DMS79 treated with DMSO at 0.1 percent for 48 hours (cell line): ENCODE measurements at regions not wholly inside any gene's neighbourhood (a gene's known extent, or its start where the extent isn't known, plus 50 kb on each side); places are given as distances from the start of the nearest gene placed in this dataset.

ENCODE experiments used
- DNase-seq: peaks from one replicate; lab custom pipeline; 2025; lab: John Stamatoyannopoulos, UW

DNA sequence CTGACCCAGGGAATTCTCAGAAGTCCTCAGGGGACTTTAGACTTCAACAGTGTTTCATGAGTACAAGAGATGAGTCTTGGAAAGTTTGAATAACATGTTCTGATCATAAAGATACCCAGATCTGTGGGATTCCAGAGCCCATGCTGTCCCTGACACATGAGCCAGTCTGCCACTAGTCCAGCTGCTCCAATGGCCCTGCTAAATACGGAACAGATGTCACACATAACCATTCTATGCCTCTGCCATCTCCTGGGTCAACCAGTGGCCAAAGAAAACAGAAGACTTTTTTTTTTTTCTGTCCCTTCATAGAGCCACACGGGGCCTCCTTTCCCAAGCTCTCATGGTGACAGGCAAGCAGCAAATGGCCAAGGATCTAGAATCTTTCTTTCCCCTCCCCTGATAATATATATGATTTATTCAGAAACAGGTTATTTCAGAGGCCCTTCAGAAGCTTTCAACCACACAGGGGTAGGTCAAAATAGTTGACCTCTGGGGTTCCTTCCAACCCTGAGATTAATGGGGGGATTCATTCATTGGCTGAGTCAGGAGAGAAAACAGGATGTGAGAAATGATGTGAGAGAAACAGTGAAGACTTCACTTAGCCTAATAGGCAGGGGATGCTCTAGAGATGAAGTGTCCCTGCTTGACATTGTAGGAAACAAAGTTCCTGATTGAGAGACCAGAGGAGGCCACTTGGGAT is 367.7 kb downstream of the CDK5RAP2 start:
- DNase-seq, result no peak

DNA sequence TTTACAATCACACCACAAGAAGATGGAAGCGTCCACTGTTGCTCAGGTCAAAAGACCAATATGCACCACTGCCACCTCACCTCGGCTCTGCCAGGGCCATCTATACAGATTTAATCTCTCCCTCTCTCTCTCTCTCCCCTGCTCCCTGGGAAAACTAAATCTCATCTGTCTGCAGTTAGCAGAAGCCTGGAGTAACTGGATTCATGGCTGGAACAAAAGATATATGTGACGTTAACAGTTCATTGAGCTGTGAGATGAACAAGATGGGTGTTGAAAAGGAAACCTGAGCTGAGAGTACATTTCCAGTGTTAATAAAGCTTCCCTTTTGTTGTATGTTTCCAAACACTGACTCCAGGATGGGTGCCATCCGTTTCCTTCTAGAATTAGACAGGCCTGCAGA is 369.7 kb downstream of the CDK5RAP2 start:
- no peak for DNase-seq

- DNase-seq, result no peak
Measured at GRCh38 chr9:120202856-120203654, 376.9 kb downstream of the CDK5RAP2 start.

DNA sequence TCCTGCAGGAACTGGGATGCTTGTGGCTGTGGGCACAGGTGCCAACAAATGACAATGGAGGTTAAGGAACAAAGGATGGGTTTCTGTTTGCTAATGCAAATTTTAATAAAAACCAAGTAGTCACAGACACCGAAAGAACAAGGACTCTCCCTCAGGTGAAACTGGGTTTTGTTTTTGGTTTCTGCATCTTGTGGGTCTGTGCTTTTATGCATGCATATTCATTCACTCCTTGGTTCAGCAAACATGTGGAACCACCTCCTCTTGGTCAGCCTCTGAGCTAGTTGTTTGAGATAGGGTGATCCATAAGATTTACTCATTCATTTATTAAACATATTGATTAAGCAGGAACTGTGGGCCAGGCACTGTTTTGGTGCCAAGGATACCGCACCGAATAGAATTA is 381.9 kb downstream of the CDK5RAP2 start:
- no peak for DNase-seq

DNA sequence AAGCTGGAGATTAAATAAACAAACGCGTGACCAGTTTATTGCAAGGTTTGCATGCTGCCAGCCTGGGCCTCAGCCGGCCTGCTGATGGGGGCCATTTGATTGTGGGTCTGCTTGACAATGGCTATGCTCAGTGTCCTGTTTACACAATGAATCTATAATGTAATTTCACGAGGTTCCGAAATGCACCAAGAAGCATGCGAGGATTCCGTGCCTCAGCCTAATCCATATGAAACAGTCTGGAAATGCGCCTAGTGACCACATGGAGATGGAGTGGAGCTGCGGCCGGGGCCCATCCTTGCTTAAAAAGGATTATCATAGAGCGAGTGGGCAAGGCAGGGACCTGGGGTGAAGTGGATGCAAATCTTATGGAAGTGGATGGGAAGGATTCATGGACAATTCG is 382.4 kb downstream of the CDK5RAP2 start:
- no peak for DNase-seq

DNA sequence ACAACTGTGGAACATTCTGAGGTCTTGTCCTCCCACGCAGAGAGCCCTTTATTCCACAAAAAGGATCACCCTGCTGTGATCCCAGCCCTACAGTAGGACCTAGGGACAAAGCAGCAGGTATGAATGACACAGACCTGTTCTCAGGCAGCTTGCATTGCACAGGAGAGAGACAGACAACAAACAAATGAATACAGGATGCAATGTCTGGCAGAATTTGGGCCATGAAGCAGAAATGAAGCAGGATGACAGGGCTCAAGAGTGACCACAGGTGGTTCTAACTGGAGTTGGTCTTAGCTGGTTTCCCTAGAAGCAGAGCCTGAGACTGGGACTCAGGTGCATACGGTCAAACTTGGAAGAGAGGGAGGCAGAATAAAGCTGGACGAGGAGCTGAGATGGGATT is 388.8 kb downstream of the CDK5RAP2 start:
- no peak for DNase-seq

DNA sequence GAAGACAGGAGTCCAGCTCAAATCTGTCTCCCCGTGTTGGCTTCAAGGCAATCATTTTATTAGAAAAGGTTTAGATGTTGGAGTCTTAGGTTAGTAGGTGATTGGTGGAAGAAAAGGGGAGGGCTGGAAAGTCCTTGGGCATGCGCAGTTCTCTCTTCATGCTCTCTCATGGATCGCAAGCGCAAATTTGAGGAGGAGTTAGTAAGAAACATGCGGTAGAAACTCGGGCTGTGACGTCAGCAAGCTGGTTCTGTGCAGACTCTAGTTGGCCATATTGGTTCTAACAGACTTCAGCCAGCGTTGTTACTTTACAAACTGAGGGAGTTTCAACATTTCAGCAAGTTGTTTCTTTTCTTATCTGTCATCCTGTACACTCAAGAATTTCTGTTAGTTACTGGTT is 392.2 kb downstream of the CDK5RAP2 start:
- no peak for DNase-seq

GRCh38 chr9:120186276-120186675 is 393.7 kb downstream of the CDK5RAP2 start:
- DNase-seq, result no peak

DNA sequence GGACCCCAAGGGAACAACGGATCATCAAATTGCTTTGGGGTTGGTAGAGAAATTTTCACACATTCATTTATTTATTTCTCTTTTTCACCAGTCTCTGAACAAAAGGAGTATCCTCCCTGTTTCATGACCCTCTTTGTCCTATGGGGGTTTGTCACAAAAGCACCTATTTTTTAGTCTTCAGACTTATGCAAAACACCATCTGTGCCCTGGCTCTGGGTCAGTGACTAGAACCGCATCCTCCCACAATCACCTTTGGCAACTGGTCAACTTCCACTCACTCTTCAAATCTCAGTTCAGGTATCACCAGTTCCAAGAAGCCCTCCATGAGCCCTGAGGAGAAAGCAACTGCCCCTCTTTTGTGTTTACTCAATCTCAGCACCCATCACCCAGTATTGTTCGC is 395.7 kb downstream of the CDK5RAP2 start:
- no peak for DNase-seq

DNA sequence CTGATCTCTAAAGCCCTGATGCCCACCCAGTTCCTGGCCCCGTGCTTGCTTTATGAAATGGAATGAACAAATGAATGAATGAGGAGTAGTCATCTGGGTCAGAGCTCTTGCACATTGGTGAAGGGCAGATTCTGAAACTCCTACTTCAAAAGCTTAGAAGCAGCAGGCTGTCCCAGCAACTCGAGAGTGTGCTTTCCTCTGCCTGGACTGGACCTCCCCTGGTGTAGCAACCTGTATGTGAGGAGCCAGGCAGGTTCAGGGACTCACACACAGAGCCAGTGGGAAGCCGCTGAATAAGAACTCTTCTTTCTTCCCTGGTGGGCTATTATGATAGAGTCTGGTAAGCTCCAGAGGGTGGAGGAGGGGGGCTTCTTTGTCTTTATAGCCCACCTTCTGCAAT is 396.4 kb downstream of the CDK5RAP2 start:
- DNase-seq, result no peak

DNA sequence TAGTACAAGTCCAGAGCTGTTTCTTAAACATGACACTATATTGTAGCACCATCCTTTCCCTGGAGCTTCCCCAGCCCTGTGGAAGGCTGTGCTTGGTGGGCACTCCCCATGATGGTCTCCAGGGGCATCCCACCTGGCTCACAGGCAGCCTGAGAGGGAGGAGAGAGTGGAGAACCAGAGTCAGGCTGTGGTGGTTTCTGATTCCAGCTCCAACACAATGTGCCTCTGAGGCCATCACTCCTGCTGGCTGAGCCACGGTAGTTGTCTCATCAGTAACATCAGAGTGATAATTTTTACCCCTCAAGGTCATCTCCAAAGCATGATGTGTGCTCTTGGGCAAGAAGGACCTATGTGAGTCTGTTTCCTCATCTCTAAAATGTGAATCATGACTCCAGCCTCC is 398.0 kb downstream of the CDK5RAP2 start:
- no peak for DNase-seq

DNA sequence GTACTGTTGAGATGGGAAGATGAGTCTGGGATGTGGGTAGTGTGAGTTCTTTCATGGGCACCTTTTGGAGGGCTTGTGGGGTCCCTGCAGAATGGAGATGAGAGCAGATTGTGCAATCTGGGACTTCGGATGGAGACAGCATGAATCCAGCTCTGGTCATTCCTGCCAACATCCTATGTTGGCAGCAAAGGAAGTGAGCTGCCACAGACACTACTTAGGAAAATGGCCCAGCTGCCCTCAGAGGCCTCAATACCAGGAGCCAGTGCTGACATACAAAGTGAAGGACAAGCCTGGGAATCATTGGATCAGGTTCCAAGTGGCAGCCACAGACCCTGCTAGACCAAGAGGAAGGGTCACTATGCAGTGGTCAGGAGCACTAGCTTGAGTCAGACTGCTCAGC is 402.8 kb downstream of the CDK5RAP2 start:
- no peak for DNase-seq

- no peak for DNase-seq
Measured at GRCh38 chr9:120175031-120175430, 404.9 kb downstream of the CDK5RAP2 start.

- no peak for DNase-seq
Measured at GRCh38 chr9:120161776-120162175, 418.2 kb downstream of the CDK5RAP2 start.

- no peak for DNase-seq
Measured at GRCh38 chr9:120158221-120158620, 421.7 kb downstream of the CDK5RAP2 start.

DNA sequence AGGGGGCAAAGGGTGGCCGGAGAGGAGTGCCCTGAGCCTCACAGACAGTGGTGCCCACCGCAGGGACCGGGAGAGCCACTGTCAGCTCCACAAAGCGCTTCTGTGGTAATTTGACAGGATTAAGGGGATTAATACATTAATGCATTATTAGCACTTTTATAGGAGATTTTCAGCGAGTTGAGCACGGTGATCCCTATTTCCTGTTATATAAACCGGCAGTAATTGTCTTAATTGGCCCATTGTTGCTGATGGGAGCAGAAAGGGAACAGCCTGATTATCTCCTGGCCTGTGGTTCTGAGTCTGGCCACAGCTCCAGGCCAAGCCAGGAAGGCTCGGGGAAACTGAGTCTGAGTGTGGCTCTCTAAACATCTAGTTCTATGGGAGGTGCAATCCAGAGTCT is 423.6 kb downstream of the CDK5RAP2 start:
- DNase-seq, result no peak

DNA sequence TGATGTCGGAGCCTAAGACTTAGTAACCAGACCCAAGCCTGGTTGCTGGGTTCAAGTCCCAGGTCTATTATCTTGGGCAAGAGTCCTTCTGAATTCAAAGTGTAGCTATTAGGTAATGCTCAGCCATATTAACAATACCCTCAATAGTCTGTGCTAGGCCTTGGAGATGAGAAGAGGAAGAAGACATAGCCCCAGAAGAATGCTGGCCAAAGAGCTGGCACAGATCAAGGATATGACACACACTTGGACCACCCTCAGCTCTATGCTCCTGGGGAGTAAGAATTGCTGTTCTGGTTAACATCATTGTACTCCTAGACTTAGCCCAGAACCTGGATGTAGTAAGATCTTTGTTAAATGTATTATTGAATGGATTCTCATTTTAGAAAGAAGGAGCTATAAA is 426.7 kb downstream of the CDK5RAP2 start:
- no peak for DNase-seq

GRCh38 chr9:120152295-120152694 is 427.7 kb downstream of the CDK5RAP2 start:
- no peak for DNase-seq

GRCh38 chr9:120151806-120152205 is 428.2 kb downstream of the CDK5RAP2 start:
- no peak for DNase-seq

- DNase-seq, result no peak
Measured at GRCh38 chr9:120151149-120151548, 428.8 kb downstream of the CDK5RAP2 start.

GRCh38 chr9:120138955-120139354 is 441.0 kb downstream of the CDK5RAP2 start:
- DNase-seq, result no peak

- no peak for DNase-seq
Measured at GRCh38 chr9:120137186-120137840, 442.7 kb downstream of the CDK5RAP2 start.

DNA sequence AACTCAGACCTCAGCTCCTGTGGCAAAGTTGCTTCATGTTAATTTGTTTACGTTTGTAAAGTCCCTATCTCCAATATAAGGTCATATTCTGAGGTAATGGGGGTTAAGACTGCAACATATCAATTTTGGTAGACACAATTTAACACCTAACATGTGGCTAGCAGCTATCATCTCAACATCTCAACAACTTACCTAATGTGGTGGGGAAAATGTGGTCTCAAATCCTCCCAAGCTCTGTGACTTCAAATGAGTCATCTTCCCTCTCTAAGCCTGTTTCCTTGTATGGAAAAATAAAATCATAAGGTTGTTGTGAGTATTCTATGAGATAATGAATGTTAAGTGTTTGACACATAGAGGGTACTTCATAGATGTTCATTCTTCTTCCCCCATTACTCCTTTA is 443.3 kb downstream of the CDK5RAP2 start:
- no peak for DNase-seq
